GM12891 (cell line): ENCODE measurements at regions not wholly inside any gene's neighbourhood (a gene's known extent, or its start where the extent isn't known, plus 50 kb on each side); places are given as distances from the start of the nearest gene placed in this dataset.

Experiments
- DNase-seq: peaks from one replicate; pipeline ENCODE4 v3.0.0; 2011; ENCODE audit warnings: low spot score; ENCODE audit not compliant: insufficient read length
- FAIRE-seq: peaks from 2 replicates; lab custom pipeline; 2011; peaks lifted over from hg19 to GRCh38; lab: Jason Lieb, UNC
- PAX5 ChIP-seq: IDR thresholded peaks from 2 replicates; pipeline ENCODE4 v1.6.1; 2011; ENCODE audit warnings: low read length, moderate library complexity, mild to moderate bottlenecking; ENCODE audit not compliant: insufficient read depth, severe bottlenecking
- POLR2A ChIP-seq: IDR thresholded peaks from 2 replicates; pipeline ENCODE4 v1.6.1; 2011; ENCODE audit warnings: low read depth, low read length, control low read depth
- POLR2AphosphoS5 ChIP-seq: IDR thresholded peaks from 2 replicates; pipeline ENCODE4 v1.6.1; 2011; ENCODE audit warnings: low read depth, low read length, control low read depth
- POU2F2 ChIP-seq: IDR thresholded peaks from 2 replicates; pipeline ENCODE4 v1.6.1; 2011; ENCODE audit warnings: low read depth, mild to moderate bottlenecking, control low read depth, low read length, moderate library complexity
- SPI1 ChIP-seq: IDR thresholded peaks from 2 replicates; pipeline ENCODE4 v1.6.1; 2011; ENCODE audit warnings: low read depth, low read length, control low read depth
- TAF1 ChIP-seq: IDR thresholded peaks from 2 replicates; pipeline ENCODE4 v1.6.1; 2011; ENCODE audit warnings: low read depth, low read length, control low read depth

DNA sequence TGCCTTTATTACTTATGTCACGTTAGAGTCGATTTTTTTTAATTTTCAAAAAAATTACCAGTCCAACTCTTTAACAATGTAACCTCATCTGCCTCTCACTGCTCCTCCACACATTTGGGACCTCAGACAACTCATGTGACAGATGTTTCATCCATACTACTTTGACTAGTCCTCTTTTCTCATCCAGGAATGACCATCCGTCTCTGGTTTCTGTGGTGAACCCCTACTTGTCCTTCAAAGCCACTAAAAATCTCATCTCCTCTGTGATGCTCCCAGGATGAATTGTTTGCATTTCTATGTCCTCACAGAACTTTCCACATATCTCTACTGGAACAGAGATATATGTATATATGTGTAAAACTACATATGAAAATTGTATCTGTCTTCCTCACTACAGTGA is 149.8 kb upstream of the ZNF462 start:
- FAIRE-seq (no peak), DNase-seq (no peak)
- no peak for TF ChIP-seq TAF1
- TF ChIP-seq POLR2A: no peak
- no peak for TF ChIP-seq PAX5
- TF ChIP-seq SPI1: no peak
- no peak for TF ChIP-seq POU2F2
- TF ChIP-seq POLR2AphosphoS5: no peak

DNA sequence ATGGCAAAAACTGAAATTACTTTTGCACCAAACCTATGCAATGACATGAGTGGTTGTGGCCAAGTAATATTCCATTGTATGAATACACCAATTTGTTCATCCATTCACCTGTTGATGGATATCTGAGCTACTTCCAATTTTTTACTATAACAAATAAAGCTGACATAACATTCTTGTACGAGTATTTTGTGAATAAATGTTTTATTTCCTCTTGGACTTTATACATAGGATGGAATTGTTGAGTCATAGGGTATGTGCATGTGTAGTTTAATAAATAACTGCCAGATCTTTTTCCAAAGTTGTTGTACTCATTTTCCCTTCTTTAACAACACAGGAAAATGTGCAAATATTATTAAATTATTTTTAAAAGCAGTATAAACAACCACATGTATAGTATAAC is 146.1 kb upstream of the ZNF462 start:
- DNase-seq (no peak), FAIRE-seq (no peak)
- TF ChIP-seq POU2F2 (no peak), POLR2AphosphoS5 (no peak), PAX5 (no peak), POLR2A (no peak), TAF1 (no peak), SPI1 (no peak)

DNA sequence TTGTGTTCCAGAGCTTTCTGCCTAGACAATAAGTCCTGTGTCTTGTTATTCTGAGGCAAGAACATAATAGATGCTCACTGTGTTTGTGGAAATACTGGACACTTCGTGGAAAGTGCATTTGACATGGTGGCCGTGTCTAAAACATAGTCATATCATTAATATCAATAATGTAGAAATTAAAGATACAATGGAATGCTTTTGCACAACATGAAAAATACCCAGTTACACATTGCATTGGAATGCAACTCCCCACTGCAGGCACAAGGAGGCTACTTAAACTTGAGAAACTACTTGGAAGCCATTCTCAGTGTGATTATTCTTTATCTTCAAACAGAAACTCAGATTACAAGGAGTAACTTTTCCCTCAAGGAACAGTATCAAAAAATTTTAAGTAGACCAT is 145.3 kb upstream of the ZNF462 start:
- no peak for DNase-seq
- TF ChIP-seq POLR2A (no peak), POLR2AphosphoS5 (no peak)
- FAIRE-seq: no peak

DNA sequence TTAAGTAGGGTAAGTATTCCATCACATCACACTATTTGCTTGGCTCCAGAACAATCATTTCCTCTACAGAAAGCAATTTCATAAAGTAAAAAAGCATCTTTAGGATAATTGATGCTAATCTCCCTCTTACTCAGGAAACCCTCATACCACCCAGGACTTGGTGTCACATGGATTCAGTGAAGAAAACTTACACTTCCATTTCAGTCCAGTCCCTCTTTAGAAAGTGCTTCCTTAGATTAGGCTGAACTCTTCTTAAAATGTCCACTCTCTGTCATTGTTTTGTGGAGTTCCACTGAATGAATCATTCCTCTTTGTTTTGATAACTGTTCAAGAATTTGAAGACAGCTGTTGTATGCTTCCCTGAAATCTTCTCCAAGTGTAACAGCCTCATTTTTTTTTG is 144.0 kb upstream of the ZNF462 start:
- FAIRE-seq (no peak), DNase-seq (no peak)
- no peak for TF ChIP-seq POU2F2
- no peak for TF ChIP-seq TAF1
- TF ChIP-seq SPI1: no peak
- TF ChIP-seq PAX5: no peak

DNA sequence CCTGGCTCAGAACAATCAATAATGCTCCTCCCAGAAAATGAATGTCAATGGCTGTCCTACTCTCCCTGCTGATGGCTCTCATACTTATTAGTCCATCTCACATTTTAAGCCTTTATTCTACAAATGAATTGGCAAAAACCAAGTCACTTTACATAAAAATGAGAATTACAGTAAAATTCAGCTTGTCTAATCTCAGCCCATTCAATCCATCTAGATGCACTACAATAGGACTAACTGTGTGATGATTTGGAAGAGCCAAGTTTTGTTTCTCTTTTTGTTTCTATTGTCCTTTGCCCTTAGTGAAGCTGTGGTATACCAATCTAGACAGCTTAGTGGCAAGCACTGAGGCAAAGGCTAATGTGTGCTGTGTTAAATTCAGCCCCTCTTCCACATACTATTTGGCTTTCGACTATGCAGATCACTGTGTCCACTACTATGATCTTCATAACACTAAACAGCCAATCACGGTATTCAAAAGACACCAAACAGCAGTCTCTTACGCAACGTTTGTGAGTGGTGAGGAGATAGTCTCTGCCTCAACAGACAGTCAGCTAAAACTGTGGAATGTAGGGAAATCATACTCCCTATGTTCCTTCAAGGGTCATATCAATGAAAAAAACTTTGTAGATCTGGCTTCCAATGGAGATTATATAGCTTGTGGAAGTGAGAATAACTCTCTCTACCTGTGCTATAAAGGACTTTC is 140.8 kb upstream of the ZNF462 start:
- FAIRE-seq: no peak
- no peak for DNase-seq
- no peak for TF ChIP-seq SPI1
- no peak for TF ChIP-seq PAX5
- TF ChIP-seq POLR2AphosphoS5: no peak
- TF ChIP-seq POU2F2: no peak
- no peak for TF ChIP-seq TAF1
- no peak for TF ChIP-seq POLR2A

DNA sequence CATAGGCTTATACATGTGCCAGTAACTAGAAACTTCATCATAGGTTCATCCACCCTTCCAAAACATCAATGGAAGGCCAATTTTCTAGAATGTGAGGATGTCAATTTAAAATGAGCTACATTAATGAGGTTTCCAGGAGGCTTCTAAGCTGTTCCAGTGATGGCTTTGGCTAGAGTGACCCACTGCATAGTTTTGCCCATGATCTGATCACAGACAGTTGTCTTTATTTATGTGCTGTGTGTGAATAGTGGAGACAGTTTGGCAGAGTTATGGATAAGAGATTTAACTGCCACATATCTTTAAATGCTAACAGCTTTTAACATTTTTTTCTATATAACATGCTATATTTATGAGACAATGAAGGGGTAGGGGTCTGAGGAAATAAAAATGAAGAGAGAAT is 139.0 kb upstream of the ZNF462 start:
- TF ChIP-seq SPI1 (no peak), TAF1 (no peak), POLR2A (no peak), POU2F2 (no peak), POLR2AphosphoS5 (no peak), PAX5 (no peak)
- FAIRE-seq: no peak

DNA sequence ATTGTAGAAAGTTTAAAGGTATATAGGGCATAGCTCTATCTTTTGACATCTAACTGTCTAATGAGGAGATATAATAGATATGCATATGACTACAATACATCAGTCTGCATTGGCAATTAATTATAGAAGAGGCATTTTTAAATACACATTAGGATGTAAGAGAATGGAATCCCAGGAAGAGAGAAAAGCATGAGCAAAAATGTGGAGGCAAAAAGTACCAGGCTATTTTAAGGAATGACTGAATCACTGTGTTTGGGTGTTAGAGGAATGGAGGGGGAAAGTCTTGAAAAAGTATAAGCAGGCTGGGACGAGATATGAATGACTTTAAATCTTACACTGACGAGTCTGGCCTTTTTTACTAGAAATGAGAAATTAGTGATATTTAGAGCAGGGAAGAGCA is 138.4 kb upstream of the ZNF462 start:
- TF ChIP-seq PAX5: no peak
- DNase-seq (no peak), FAIRE-seq (no peak)

More for the DNA sequence above, 139.0 kb upstream of the ZNF462 start:
- no peak for DNase-seq

DNA sequence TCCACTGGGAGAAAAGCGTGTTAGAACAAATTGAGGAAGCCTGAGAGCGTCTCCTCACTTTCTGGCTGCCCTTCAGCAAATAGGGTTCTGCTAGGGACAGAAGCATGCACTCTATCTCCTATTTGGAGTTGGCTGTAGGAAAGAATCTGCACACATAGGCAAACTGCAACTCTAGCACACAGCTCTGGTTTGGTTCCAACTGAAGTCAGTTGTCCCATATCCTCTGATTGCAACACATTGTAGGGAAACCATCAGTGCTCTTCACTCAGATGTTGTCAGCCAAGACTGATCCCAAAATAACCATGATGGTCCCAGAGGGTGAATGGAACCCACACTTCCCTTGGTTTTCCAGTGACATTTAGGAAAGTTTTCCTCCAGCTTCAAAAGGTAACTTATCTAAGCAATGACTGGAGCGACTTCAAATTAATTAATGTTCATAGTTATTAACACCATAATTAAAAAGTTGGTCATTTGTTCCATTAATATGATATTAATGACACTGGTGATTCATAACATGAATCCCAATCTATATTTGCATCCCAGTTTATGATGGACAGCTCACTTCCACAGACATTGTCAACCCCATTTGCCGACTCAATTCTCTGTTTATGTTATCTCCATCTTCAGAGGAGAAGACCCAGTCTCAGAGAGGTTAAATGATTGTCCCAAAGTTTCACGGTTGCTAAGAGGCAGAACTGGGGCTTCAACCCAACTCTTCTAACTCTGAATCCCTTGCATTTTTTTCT is 136.7 kb upstream of the ZNF462 start:
- DNase-seq: no peak
- no peak for FAIRE-seq
- TF ChIP-seq POLR2AphosphoS5: no peak
- TF ChIP-seq PAX5: no peak

DNA sequence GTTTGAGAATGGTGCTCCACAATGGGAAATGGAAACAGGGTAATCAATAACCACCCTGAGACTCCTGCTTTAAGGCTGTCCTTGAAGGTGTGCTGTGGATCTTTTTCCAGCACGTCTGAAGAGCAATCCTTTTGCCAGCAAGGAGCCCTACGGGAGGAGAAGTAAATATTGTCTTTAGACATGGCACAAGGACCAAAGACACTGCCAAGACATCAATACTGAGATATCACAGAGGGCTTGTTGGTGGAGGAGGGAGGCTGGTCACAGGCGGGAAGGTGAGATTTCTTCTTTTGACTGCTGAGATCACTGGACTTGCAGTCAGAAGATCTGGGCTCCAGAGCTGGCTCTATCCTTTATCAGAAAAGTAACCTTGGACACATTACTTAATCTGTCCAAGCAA is 135.0 kb upstream of the ZNF462 start:
- TF ChIP-seq POLR2AphosphoS5 (no peak), PAX5 (no peak), TAF1 (no peak), POU2F2 (no peak), SPI1 (no peak), POLR2A (no peak)
- DNase-seq: no peak
- FAIRE-seq: no peak

DNA sequence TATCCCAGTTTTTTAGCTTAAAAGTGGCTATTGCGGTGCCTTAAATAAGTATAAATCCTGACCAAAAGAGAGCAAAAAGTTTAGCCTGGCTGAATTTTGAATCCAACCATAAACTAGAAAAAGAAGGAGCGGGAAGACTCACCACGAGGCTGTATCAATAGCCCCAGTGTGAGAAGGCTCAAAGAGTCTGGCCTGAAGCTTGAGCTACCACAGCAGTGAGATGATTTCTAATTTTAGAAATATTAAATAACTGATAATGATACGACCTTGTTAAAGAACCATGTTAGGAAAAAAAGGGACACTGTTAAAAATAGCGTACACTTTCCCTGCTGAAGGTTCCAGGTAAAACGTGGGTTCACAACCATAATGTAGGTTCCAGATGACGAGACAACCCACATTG is 134.1 kb upstream of the ZNF462 start:
- DNase-seq: no peak
- FAIRE-seq: no peak

DNA sequence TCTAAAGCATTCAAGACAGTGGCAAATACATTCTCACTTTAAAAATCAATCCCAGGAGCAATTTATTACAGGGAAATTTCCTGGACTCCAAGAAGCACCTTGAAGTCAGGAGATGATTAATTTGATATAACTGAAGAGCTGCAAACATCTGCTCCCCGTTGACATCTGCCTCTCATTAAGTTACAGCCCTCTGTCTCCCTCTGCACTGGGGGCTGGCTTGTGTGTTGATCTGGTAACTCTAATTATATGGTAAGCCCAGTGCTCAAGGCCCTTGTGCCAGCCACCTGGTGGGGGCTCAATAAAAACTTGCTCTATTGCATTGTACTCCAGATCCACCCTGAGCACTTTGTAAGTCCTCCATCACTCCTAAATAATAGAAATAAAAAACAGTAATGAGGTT is 131.1 kb upstream of the ZNF462 start:
- no peak for DNase-seq
- FAIRE-seq: no peak
- TF ChIP-seq POU2F2 (no peak), POLR2AphosphoS5 (no peak), SPI1 (no peak), PAX5 (no peak), POLR2A (no peak), TAF1 (no peak)

More for the DNA sequence above, 134.1 kb upstream of the ZNF462 start:
- TF ChIP-seq POU2F2 (no peak), POLR2A (no peak), TAF1 (no peak), SPI1 (no peak)
